Esophagus muscularis mucosa (tissue), 4 donors: ENCODE measurements at regions not wholly inside any gene's neighbourhood (a gene's known extent, or its start where the extent isn't known, plus 50 kb on each side); places are given as distances from the start of the nearest gene placed in this dataset.

Experiments
- DNase-seq: peaks from one replicate; pipeline ENCODE4 v3.0.0-alpha.2; 2017; ENCODE audit errors: extremely low spot score
- H3K27ac ChIP-seq, 4 donors: fragments of 200-600 bp; sonication (generic); replicated peaks in 1 of 4; 1 replicate in 3 of 4; 2 replicates in 1 of 4; pipeline ENCODE4 v1.5.1; 2016 to 2019; ENCODE audit warnings: mild to moderate bottlenecking in 1 of 4
- H3K27me3 ChIP-seq, 4 donors: fragments of 200-600 bp; sonication (generic); one replicate each; pipeline versions ENCODE4 v1.5.1 to v1.6.0; 2016 to 2019
- H3K36me3 ChIP-seq, 4 donors: fragments of 200-600 bp; sonication (generic); one replicate each; pipeline ENCODE4 v1.5.1; 2016 to 2019
- H3K4me1 ChIP-seq, 4 donors: fragments of 200-600 bp; sonication (generic); one replicate each; pipeline ENCODE4 v1.5.1; 2016 to 2019
- H3K4me3 ChIP-seq, 4 donors: fragments of 200-600 bp; sonication (generic); 1 replicate in 2 of 4; 2 replicates in 2 of 4; pipeline ENCODE4 v1.5.1; 2016 to 2019; ENCODE audit warnings: mild to moderate bottlenecking in 4 of 4, moderate library complexity in 1 of 4
- H3K9me3 ChIP-seq, 4 donors: fragments of 200-600 bp; sonication (generic); 1 replicate in 3 of 4; 2 replicates in 1 of 4; pipeline ENCODE4 v1.5.1; 2016 to 2019
- EP300 ChIP-seq: sonication (generic); formaldehyde crosslinking; IDR thresholded peaks from one replicate; pipeline ENCODE4 v1.6.1; 2017; ENCODE audit warnings: antibody characterized with exemption
- POLR2A ChIP-seq: fragments of 450-650 bp; IDR thresholded peaks from one replicate; pipeline ENCODE4 v1.6.1; 2017; ENCODE audit warnings: antibody characterized with exemption, moderate library complexity, mild to moderate bottlenecking, low read depth
- POLR2AphosphoS5 ChIP-seq, 2 donors: sonication (generic); formaldehyde crosslinking; IDR thresholded peaks; one replicate each; pipeline ENCODE4 v1.6.1; 2017; ENCODE audit warnings: antibody characterized with exemption in 2 of 2
- WGBS: methylation state at CpG from one replicate; pipeline ENCODE4 v1.1.5; 2018; 5-methylcytosine and 5-hydroxymethylcytosine counted together
- intact Hi-C: fragments of 100-400 bp; cut with DNase I; formaldehyde crosslinking; loops from one replicate; pipeline ENCODE4 v1.15.1; 2023
- TF ChIP-seq, protein P1 (sequence below), 3 experiments: fragments of 200-600 bp in 2 of 3; fragments of 450-650 bp in 1 of 3; sonication (generic) in 2 of 3; IDR thresholded peaks; one replicate each; pipeline ENCODE4 v1.5.1; 2017 to 2019; ENCODE audit warnings: antibody characterized with exemption in 3 of 3, mild to moderate bottlenecking in 2 of 3, moderate library complexity in 1 of 3

DNA sequence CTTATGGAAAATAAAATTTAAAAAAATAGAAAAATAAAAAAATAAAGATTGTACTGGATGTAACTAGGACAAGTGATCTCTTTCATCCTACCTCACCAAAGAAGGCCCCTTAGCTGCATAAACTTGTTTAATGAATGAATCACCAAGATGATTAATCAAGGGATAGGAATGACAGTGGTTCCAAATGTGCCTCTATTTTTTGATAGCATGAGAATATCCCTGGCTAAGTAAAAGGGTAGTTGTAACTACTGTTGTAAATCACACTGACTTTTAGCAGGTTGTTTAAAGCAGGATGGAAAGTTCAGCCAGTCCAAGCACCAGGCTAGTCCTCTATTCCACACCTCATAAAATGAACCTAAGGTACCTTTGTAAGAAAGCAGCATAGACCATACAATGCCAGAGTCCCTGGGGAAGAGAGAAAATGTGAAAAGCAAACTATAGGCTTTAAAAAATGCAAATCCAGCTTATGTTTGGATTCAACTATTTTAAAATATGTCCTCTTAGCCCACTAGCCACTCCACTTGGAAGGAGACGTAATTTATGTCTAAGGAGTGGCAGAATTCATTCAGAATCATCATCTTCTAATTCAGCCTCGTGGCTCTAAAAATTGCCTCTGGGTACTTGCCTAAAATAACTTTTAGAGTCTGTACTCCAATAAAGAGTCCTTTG is 126.8 kb downstream of the SKIDA1 start:
- intact Hi-C loops, result no loop called here
- TF ChIP-seq, protein P1, sequence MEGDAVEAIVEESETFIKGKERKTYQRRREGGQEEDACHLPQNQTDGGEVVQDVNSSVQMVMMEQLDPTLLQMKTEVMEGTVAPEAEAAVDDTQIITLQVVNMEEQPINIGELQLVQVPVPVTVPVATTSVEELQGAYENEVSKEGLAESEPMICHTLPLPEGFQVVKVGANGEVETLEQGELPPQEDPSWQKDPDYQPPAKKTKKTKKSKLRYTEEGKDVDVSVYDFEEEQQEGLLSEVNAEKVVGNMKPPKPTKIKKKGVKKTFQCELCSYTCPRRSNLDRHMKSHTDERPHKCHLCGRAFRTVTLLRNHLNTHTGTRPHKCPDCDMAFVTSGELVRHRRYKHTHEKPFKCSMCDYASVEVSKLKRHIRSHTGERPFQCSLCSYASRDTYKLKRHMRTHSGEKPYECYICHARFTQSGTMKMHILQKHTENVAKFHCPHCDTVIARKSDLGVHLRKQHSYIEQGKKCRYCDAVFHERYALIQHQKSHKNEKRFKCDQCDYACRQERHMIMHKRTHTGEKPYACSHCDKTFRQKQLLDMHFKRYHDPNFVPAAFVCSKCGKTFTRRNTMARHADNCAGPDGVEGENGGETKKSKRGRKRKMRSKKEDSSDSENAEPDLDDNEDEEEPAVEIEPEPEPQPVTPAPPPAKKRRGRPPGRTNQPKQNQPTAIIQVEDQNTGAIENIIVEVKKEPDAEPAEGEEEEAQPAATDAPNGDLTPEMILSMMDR (IDR thresholded peaks at IDR 0.05), result no peak
- TF ChIP-seq POLR2AphosphoS5 (IDR thresholded peaks at IDR 0.05) (no peak), EP300 (no peak), POLR2A (no peak)
- Histone ChIP-seq H3K36me3 (no peaks in the 10 kb centered on the region), H3K27me3 (no peaks in the 10 kb centered on the region), H3K9me3 (no peaks in the 10 kb centered on the region), H3K27ac (no peak overlapping the region), H3K4me3 (no peak overlapping the region), H3K4me1 (peaks cover 5 to 23% (median 22%) of the 10 kb centered on the region in 4 donors)
- 27% methylated on average over 2 of the region's 2 CpGs for WGBS
- DNase-seq, result no peak

DNA sequence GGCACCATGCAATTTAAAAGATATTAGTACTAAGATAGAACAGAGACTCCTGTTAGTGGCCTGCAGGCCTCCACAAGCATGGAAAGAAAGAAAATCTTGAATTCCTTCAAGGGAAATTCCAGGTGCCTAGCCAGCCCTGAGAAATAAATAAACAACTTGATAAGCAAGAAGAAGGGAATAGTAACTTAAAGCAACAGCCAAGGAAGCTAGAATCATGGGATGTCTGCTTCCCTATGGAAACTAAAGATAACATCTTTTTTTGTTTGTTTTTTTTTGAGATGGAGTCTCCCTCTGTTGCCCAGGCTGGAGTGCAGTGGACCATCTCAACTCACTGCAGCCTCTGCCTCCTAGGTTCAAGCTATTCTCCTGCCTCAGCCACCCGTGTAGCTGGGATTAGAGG is 128.6 kb downstream of the SKIDA1 start:
- H3K27ac ChIP-seq, result no peak overlapping the region

GRCh38 chr10:21393931-21394330 is 131.6 kb downstream of the SKIDA1 start:
- Histone ChIP-seq H3K36me3 (no peaks in the 10 kb centered on the region), H3K27ac (no peak overlapping the region), H3K9me3 (no peaks in the 10 kb centered on the region), H3K4me3 (no peak overlapping the region), H3K4me1 (peaks cover 0 to 9% (median 5%) of the 10 kb centered on the region in 4 donors), H3K27me3 (no peaks in the 10 kb centered on the region)
- intact Hi-C loops, result no loop called here
- WGBS, result 94% methylated on average over 20 of the region's 20 CpGs
- no peak for DNase-seq
- no peak for TF ChIP-seq EP300
- no peak for TF ChIP-seq POLR2AphosphoS5 (IDR thresholded peaks at IDR 0.05)
- TF ChIP-seq, protein P1 (IDR thresholded peaks at IDR 0.05), result no peak
- TF ChIP-seq POLR2A, result no peak

More for the DNA sequence above, 128.6 kb downstream of the SKIDA1 start:
- Histone ChIP-seq H3K4me1 (peaks cover 0 to 20% (median 15%) of the 10 kb centered on the region in 4 donors), H3K9me3 (no peaks in the 10 kb centered on the region), H3K36me3 (no peaks in the 10 kb centered on the region), H3K27me3 (no peaks in the 10 kb centered on the region), H3K4me3 (no peak overlapping the region)
- TF ChIP-seq POLR2AphosphoS5 (IDR thresholded peaks at IDR 0.05), result no peak
- 71% methylated on average over 1 of the region's 1 CpG for WGBS
- no peak for DNase-seq
- intact Hi-C loops, result no loop called here

- H3K27ac ChIP-seq, result no peak overlapping the region
- TF ChIP-seq, protein P1 (IDR thresholded peaks at IDR 0.05), result no peak
- no peak for TF ChIP-seq EP300
- TF ChIP-seq POLR2AphosphoS5 (IDR thresholded peaks at IDR 0.05), result no peak
- TF ChIP-seq POLR2A, result no peak
- H3K9me3 ChIP-seq, result no peaks in the 10 kb centered on the region
- no peak for DNase-seq
- 90% methylated on average over 8 of the region's 8 CpGs for WGBS
- H3K36me3 ChIP-seq, result no peaks in the 10 kb centered on the region
- no peaks in the 10 kb centered on the region for H3K27me3 ChIP-seq
- H3K4me3 ChIP-seq, result no peak overlapping the region
- no peaks in the 10 kb centered on the region for H3K4me1 ChIP-seq
- intact Hi-C loops, result no loop called here
Measured at GRCh38 chr10:21388589-21388988, 136.9 kb downstream of the SKIDA1 start.

GRCh38 chr10:21387868-21388267 is 137.6 kb downstream of the SKIDA1 start:
- DNase-seq, result no peak
- no peaks in the 10 kb centered on the region for H3K9me3 ChIP-seq
- TF ChIP-seq POLR2A (no peak), POLR2AphosphoS5 (IDR thresholded peaks at IDR 0.05) (no peak), EP300 (no peak)
- TF ChIP-seq, protein P1 (IDR thresholded peaks at IDR 0.05), result no peak
- H3K36me3 ChIP-seq, result no peaks in the 10 kb centered on the region
- no peak overlapping the region for H3K27ac ChIP-seq
- no peak overlapping the region for H3K4me3 ChIP-seq
- H3K27me3 ChIP-seq, result no peaks in the 10 kb centered on the region
- intact Hi-C loops, result no loop called here
- no peaks in the 10 kb centered on the region for H3K4me1 ChIP-seq
- 86% methylated on average over 11 of the region's 11 CpGs for WGBS
